ENCODE measurements at regions not wholly inside any gene's neighbourhood (a gene's known extent, or its start where the extent isn't known, plus 50 kb on each side); places are given as distances from the start of the nearest gene placed in this dataset.

DNA sequence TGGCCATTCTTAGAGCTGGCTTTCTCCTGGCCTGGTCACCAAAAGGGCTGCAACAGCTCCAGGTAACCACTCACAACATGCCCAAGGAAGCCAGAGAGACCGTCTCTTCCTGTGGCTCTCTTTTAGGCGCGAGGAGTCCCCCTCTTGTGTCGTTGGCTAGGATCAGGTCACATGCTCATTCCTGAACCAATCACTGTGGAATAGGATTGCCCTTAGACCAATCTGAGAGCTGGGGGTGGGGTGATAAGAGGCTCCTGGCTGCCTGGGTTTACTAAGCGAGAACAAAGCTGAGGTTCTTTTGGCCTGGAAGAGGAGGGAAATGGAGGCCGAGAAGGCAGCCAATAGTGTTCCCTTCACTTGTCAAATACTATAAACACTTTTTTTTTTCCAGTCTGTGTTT lies 452.1 kb upstream of the PROX1 start:
- H3K4me3 ChIP-seq (ENCODE audit: low read depth in 2 of 2, low read length in 2 of 2): no peak overlapping the region
- ATAC-seq (no peak), DNase-seq (ENCODE audit: low read depth, low spot score) (no peak)
- H3K27ac ChIP-seq (ENCODE audit: low read length): no peak overlapping the region
- no peak for TF ChIP-seq POLR2AphosphoS5 (IDR thresholded peaks at IDR 0.05; ENCODE audit: low read depth, low read length)
- TF ChIP-seq, protein P1, sequence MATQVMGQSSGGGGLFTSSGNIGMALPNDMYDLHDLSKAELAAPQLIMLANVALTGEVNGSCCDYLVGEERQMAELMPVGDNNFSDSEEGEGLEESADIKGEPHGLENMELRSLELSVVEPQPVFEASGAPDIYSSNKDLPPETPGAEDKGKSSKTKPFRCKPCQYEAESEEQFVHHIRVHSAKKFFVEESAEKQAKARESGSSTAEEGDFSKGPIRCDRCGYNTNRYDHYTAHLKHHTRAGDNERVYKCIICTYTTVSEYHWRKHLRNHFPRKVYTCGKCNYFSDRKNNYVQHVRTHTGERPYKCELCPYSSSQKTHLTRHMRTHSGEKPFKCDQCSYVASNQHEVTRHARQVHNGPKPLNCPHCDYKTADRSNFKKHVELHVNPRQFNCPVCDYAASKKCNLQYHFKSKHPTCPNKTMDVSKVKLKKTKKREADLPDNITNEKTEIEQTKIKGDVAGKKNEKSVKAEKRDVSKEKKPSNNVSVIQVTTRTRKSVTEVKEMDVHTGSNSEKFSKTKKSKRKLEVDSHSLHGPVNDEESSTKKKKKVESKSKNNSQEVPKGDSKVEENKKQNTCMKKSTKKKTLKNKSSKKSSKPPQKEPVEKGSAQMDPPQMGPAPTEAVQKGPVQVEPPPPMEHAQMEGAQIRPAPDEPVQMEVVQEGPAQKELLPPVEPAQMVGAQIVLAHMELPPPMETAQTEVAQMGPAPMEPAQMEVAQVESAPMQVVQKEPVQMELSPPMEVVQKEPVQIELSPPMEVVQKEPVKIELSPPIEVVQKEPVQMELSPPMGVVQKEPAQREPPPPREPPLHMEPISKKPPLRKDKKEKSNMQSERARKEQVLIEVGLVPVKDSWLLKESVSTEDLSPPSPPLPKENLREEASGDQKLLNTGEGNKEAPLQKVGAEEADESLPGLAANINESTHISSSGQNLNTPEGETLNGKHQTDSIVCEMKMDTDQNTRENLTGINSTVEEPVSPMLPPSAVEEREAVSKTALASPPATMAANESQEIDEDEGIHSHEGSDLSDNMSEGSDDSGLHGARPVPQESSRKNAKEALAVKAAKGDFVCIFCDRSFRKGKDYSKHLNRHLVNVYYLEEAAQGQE (IDR thresholded peaks at IDR 0.05; ENCODE audit: insufficient read depth in 1 of 2, low read depth in 2 of 2, low read length in 1 of 2): no peak
- POLR2A ChIA-PET: no interaction called here
- H3K4me1 ChIP-seq (ENCODE audit: control insufficient read depth, insufficient read depth, low read length): no peaks in the 10 kb centered on the region
- intact Hi-C loops (cut with micrococcal nuclease; ENCODE audit: unreplicated experiment): no loop called here
- BruUV-seq (replicated peaks): no TSS peak
- CTCF ChIA-PET: no interaction called here
- H3K27me3 ChIP-seq (ENCODE audit: control insufficient read depth, insufficient read depth, low read length): no peaks in the 10 kb centered on the region
- in situ Hi-C loops (cut with HindIII; ENCODE audit: low pct_unique_long_range_greater_than_20kb, low sequenced_read_pairs): no loop called here
- H3K36me3 ChIP-seq (ENCODE audit: control insufficient read depth, insufficient read depth, low read length): no peaks in the 10 kb centered on the region
- no peaks in the 10 kb centered on the region for H3K9me3 ChIP-seq (ENCODE audit: control insufficient read depth, insufficient read depth, low read depth, low read length)

DNA sequence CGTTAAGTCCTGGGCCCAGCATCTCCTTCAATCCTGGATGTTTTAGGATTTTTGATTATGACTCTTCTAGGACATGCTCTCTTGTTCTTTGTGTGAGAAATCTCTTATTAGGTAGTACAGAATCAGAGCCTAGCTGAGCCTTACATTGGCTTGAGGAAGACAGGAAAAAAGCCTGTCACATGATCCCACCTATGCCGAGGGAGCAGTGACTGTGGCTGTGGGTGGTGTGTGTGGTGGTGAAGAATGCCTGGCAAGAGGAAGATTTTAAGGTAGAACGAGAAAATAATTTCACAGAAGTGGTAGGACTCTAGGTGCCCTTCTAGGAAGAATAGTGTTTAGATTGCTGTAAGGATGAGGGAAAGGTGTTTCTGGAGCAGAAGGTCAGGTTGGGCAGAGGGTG lies 449.5 kb upstream of the PROX1 start:
- Histone ChIP-seq H3K4me1 (ENCODE audit: control insufficient read depth, insufficient read depth, low read length) (no peaks in the 10 kb centered on the region), H3K9me3 (ENCODE audit: control insufficient read depth, insufficient read depth, low read depth, low read length) (no peaks in the 10 kb centered on the region), H3K4me3 (ENCODE audit: low read depth in 2 of 2, low read length in 2 of 2) (no peak overlapping the region), H3K27me3 (ENCODE audit: control insufficient read depth, insufficient read depth, low read length) (no peaks in the 10 kb centered on the region), H3K36me3 (ENCODE audit: control insufficient read depth, insufficient read depth, low read length) (no peaks in the 10 kb centered on the region), H3K27ac (ENCODE audit: low read length) (no peak overlapping the region)
- intact Hi-C loops (cut with micrococcal nuclease; ENCODE audit: unreplicated experiment) (no loop called here), in situ Hi-C loops (cut with HindIII; ENCODE audit: low pct_unique_long_range_greater_than_20kb, low sequenced_read_pairs) (no loop called here)
- ChIA-PET POLR2A (no interaction called here), CTCF (interaction anchor here (0.6 kb wide), 1 partner anchor 587 kb away, joined by 3 read pairs; no protein-coding TSS in a partner anchor)
- DNase-seq (ENCODE audit: low read depth, low spot score) (no peak), ATAC-seq (no peak)
- TF ChIP-seq SIN3A (IDR thresholded peaks at IDR 0.05; ENCODE audit: borderline replicate concordance, insufficient read depth, low read depth, low read length): no peak
- TF ChIP-seq, protein P1 (IDR thresholded peaks at IDR 0.05; ENCODE audit: insufficient read depth in 1 of 2, low read depth in 2 of 2, low read length in 1 of 2): no peak
- TF ChIP-seq, protein P2, sequence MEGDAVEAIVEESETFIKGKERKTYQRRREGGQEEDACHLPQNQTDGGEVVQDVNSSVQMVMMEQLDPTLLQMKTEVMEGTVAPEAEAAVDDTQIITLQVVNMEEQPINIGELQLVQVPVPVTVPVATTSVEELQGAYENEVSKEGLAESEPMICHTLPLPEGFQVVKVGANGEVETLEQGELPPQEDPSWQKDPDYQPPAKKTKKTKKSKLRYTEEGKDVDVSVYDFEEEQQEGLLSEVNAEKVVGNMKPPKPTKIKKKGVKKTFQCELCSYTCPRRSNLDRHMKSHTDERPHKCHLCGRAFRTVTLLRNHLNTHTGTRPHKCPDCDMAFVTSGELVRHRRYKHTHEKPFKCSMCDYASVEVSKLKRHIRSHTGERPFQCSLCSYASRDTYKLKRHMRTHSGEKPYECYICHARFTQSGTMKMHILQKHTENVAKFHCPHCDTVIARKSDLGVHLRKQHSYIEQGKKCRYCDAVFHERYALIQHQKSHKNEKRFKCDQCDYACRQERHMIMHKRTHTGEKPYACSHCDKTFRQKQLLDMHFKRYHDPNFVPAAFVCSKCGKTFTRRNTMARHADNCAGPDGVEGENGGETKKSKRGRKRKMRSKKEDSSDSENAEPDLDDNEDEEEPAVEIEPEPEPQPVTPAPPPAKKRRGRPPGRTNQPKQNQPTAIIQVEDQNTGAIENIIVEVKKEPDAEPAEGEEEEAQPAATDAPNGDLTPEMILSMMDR (IDR thresholded peaks at IDR 0.05): no peak
- no peak for TF ChIP-seq POLR2AphosphoS5 (IDR thresholded peaks at IDR 0.05; ENCODE audit: low read depth, low read length)
- TF ChIP-seq TCF7L2 (IDR thresholded peaks at IDR 0.05; ENCODE audit: low read depth, low read length): no peak
- no TSS peak for BruUV-seq (replicated peaks)

Measured in Panc1 (cell line).